ENCODE measurements at regions not wholly inside any gene's neighbourhood (a gene's known extent, or its start where the extent isn't known, plus 50 kb on each side); places are given as distances from the start of the nearest gene placed in this dataset.
"Not testable (repeated sequence)": the region's sequence is repeated elsewhere in the genome, so short reads cannot be mapped to it uniquely, and the experiment has no call there.

GRCh38 chr7:113292105-113292504 is 173.8 kb upstream of the SMIM30 start:
- no peak for DNase-seq

GRCh38 chr7:113291058-113291457 is 172.7 kb upstream of the SMIM30 start:
- no peak for DNase-seq

GRCh38 chr7:113289140-113289740 is 170.9 kb upstream of the SMIM30 start:
- peak in 1 of 5 donors; percentile 16 for DNase-seq

GRCh38 chr7:113285411-113285810 is 167.1 kb upstream of the SMIM30 start:
- DNase-seq: no peak

- DNase-seq: no peak
These were observed 165.5 kb upstream of the SMIM30 start for GRCh38 chr7:113283861-113284260.

GRCh38 chr7:113282875-113283274 is 164.5 kb upstream of the SMIM30 start:
- peak in 1 of 5 donors; percentile 29 for DNase-seq

GRCh38 chr7:113281223-113281622 is 162.9 kb upstream of the SMIM30 start:
- no peak for DNase-seq

GRCh38 chr7:113279256-113279655 is 160.9 kb upstream of the SMIM30 start:
- DNase-seq: no peak

- no peak for DNase-seq
These were observed 152.4 kb upstream of the SMIM30 start for GRCh38 chr7:113270790-113271189.

- DNase-seq: not testable (repeated sequence)
These were observed 151.2 kb upstream of the SMIM30 start for GRCh38 chr7:113269592-113269991.

GRCh38 chr7:113268757-113269156 is 150.4 kb upstream of the SMIM30 start:
- DNase-seq: no peak

GRCh38 chr7:113267885-113268284 is 149.5 kb upstream of the SMIM30 start:
- DNase-seq: no peak

- DNase-seq: no peak
These were observed 148.9 kb upstream of the SMIM30 start for GRCh38 chr7:113267271-113267670.

GRCh38 chr7:113263749-113264148 is 145.4 kb upstream of the SMIM30 start:
- DNase-seq: no peak

- DNase-seq: not testable (repeated sequence)
These were observed 144.9 kb upstream of the SMIM30 start for GRCh38 chr7:113263215-113263742.

GRCh38 chr7:113256883-113257531 is 138.7 kb upstream of the SMIM30 start:
- DNase-seq: no peak

- DNase-seq: no peak
These were observed 128.8 kb upstream of the SMIM30 start for GRCh38 chr7:113247198-113247597.

- no peak for DNase-seq
These were observed 128.4 kb upstream of the SMIM30 start for GRCh38 chr7:113246738-113247137.

- DNase-seq: no peak
These were observed 114.5 kb upstream of the SMIM30 start for GRCh38 chr7:113232885-113233284.

- DNase-seq: no peak
These were observed 112.3 kb upstream of the SMIM30 start for GRCh38 chr7:113230691-113231090.

GRCh38 chr7:113217314-113217713 is 99.0 kb upstream of the SMIM30 start:
- DNase-seq: no peak

- DNase-seq: no peak
These were observed 97.7 kb upstream of the SMIM30 start for GRCh38 chr7:113216038-113216437.

- DNase-seq: no peak
These were observed 91.3 kb upstream of the SMIM30 start for GRCh38 chr7:113209449-113210203.

GRCh38 chr7:113207931-113208330 is 89.6 kb upstream of the SMIM30 start:
- DNase-seq: no peak
